GM23338 (cell line): ENCODE measurements at regions not wholly inside any gene's neighbourhood (a gene's known extent, or its start where the extent isn't known, plus 50 kb on each side); places are given as distances from the start of the nearest gene placed in this dataset.
A peak's percentile ranks its signal among the peaks of the same experiment; 100 is the strongest.

ENCODE experiments used
- ATAC-seq: fragments of 200-7000 bp; cut with Tn5 transposase; 3 replicates; pipeline ENCODE4 v1.9.1; 2020
- DNase-seq: peaks from one replicate; pipeline ENCODE4 v3.0.0-alpha.2; 2015; ENCODE audit warnings: low spot score
- H2AFZ ChIP-seq: fragments of 200-600 bp; sonication (generic); 2 replicates; pipeline ENCODE4 v1.8.0; 2016; ENCODE audit warnings: antibody characterized with exemption, mild to moderate bottlenecking, moderate library complexity
- H3F3A ChIP-seq: fragments of 200-600 bp; sonication (generic); replicated peaks from 2 replicates; pipeline ENCODE4 v1.8.0; 2017; ENCODE audit warnings: antibody characterized with exemption, mixed run types, low read depth
- H3K27ac ChIP-seq: fragments of 200-600 bp; sonication (generic); 2 replicates; pipeline ENCODE4 v1.6.1; 2016; ENCODE audit warnings: low read depth
- H3K27me3 ChIP-seq: fragments of 200-600 bp; sonication (generic); 2 replicates; pipeline ENCODE4 v1.8.0; 2016; ENCODE audit warnings: mild to moderate bottlenecking, mixed run types, moderate library complexity; ENCODE audit not compliant: insufficient read depth
- H3K36me3 ChIP-seq: fragments of 200-600 bp; sonication (generic); 2 replicates; pipeline ENCODE4 v1.8.0; 2016; ENCODE audit warnings: mild to moderate bottlenecking; ENCODE audit not compliant: insufficient read depth
- H3K4me1 ChIP-seq: fragments of 200-600 bp; sonication (generic); 2 replicates; pipeline ENCODE4 v1.8.0; 2016; ENCODE audit warnings: mild to moderate bottlenecking, moderate library complexity; ENCODE audit not compliant: insufficient read depth
- H3K4me2 ChIP-seq: fragments of 200-600 bp; sonication (generic); 2 replicates; pipeline ENCODE4 v1.7.1; 2017; ENCODE audit warnings: mixed run types
- H3K4me3 ChIP-seq: fragments of 200-600 bp; sonication (generic); 2 replicates; pipeline ENCODE4 v1.6.1; 2016; ENCODE audit warnings: mixed run types
- H3K79me2 ChIP-seq: fragments of 200-600 bp; sonication (generic); replicated peaks from 2 replicates; pipeline ENCODE4 v1.8.0; 2017; ENCODE audit warnings: mild to moderate bottlenecking; ENCODE audit not compliant: insufficient read depth
- H3K9me2 ChIP-seq: fragments of 200-600 bp; sonication (generic); 2 replicates; pipeline ENCODE4 v1.8.0; 2017; ENCODE audit not compliant: insufficient read depth
- H4K20me1 ChIP-seq: fragments of 200-600 bp; sonication (generic); replicated peaks from 2 replicates; pipeline ENCODE4 v1.8.0; 2017; ENCODE audit warnings: mild to moderate bottlenecking; ENCODE audit not compliant: insufficient read depth
- H3K27ac Mint-ChIP-seq: 2 replicates; pipeline ENCODE4 v1.8.0; 2020; ENCODE audit warnings: inconsistent platforms, mild to moderate bottlenecking, moderate library complexity, mixed read lengths
- H3K27me3 Mint-ChIP-seq: 3 replicates; pipeline ENCODE4 v1.8.0; 2022; ENCODE audit warnings: low read depth, mild to moderate bottlenecking, moderate library complexity, mixed read lengths, inconsistent platforms; ENCODE audit not compliant: insufficient read depth, poor library complexity
- H3K36me3 Mint-ChIP-seq: 3 replicates; pipeline ENCODE4 v1.8.0; 2021; ENCODE audit warnings: low read depth, mild to moderate bottlenecking, inconsistent platforms, moderate library complexity, mixed read lengths
- H3K4me1 Mint-ChIP-seq: 3 replicates; pipeline ENCODE4 v1.8.0; 2020; ENCODE audit warnings: mild to moderate bottlenecking, inconsistent platforms, mixed read lengths
- H3K4me3 Mint-ChIP-seq: 3 replicates; pipeline ENCODE4 v1.8.0; 2021; ENCODE audit warnings: moderate library complexity, mild to moderate bottlenecking, inconsistent platforms, mixed read lengths
- H3K9me3 Mint-ChIP-seq: 3 replicates; pipeline ENCODE4 v1.8.0; 2020; ENCODE audit warnings: moderate library complexity, mild to moderate bottlenecking, inconsistent platforms, mixed read lengths
- CTCF ChIP-seq, 2 experiments: fragments of 200-600 bp in 1 of 2; sonication (generic) in 1 of 2; conservative IDR thresholded peaks; 2 replicates each; pipeline versions ENCODE4 v1.5.1 to v1.6.1; 2016 to 2017; ENCODE audit warnings: antibody characterized with exemption in 2 of 2, low read depth in 2 of 2, mild to moderate bottlenecking in 2 of 2, moderate library complexity in 1 of 2
- EZH2phosphoT487 ChIP-seq: fragments of 200-600 bp; sonication (generic); IDR thresholded peaks from one replicate; pipeline ENCODE4 v1.8.1; 2018; ENCODE audit warnings: antibody characterized with exemption; ENCODE audit not compliant: unreplicated experiment
- NANOG ChIP-seq: IDR thresholded peaks from 2 replicates; pipeline ENCODE4 v1.6.1; 2016; ENCODE audit warnings: antibody characterized with exemption, borderline replicate concordance
- POLR2AphosphoS5 ChIP-seq: IDR thresholded peaks from 2 replicates; pipeline ENCODE4 v1.6.1; 2016; ENCODE audit warnings: antibody characterized with exemption, low read depth
- REST ChIP-seq: IDR thresholded peaks from one replicate; pipeline ENCODE4 v1.6.1; 2018; ENCODE audit warnings: antibody characterized with exemption; ENCODE audit not compliant: unreplicated experiment
- STAT1 ChIP-seq: IDR thresholded peaks from one replicate; pipeline ENCODE4 v1.6.1; 2016; ENCODE audit warnings: antibody characterized with exemption; ENCODE audit not compliant: unreplicated experiment
- ZNF462 ChIP-seq: fragments of 250-450 bp; sonication (Bioruptor Pico); IDR thresholded peaks from 2 replicates; pipeline ENCODE4 v1.5.0; 2020; ENCODE audit warnings: mild to moderate bottlenecking, moderate library complexity

DNA sequence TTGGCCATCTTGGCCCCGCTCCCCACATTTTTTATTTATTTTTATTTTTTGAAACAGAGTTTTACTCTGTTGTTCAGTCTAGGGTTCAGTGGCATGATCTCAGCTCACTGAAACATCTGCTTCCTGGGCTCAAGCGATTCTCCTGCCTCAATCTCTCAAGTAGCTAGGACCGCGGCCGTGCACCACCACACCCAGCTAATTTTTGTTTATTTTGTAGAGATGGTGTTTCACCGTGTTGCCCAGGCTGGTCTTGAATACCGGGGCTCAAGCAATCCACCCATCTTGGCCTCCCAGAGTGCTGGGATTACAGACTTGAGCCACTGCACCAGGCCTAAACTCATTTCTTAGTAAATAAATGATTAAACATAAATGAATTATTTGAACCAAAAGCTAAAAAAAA lies 322.0 kb upstream of the LCORL start (continued):
- no peak for TF ChIP-seq POLR2AphosphoS5

DNA sequence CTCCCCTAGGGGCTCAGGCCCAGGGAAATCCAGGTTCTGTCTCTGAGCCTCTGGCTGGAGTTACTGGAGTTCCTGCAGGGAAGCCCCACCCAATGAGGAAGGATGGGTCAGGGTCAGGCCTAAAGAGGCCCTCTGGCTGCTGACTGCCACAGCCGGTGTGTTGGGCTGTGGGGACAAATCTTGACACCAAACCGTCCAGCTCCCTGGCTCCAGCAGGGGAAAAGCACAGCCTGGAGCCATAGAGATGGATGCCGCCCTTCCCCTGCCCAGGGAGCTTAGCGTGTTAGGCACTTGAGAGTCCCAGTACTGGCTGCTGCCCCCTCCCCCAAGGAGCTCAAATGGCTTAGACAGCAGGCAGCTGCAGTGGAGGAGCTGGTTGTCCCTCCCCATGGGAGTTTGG lies 321.3 kb upstream of the LCORL start:
- H3K4me1 Mint-ChIP-seq = no peaks in the 10 kb centered on the region
- no peak overlapping the region for H3K27ac Mint-ChIP-seq
- H3K4me1 ChIP-seq = no peaks in the 10 kb centered on the region
- TF ChIP-seq NANOG (no peak), REST (no peak), CTCF (conservative IDR thresholded peaks at IDR 0.05; ENCODE audit: low read depth in 2 of 2) (no peak), EZH2phosphoT487 (no peak)
- peaks cover 3% of the 10 kb centered on the region for H3K9me2 ChIP-seq
- H3K27me3 Mint-ChIP-seq = no peaks in the 10 kb centered on the region
- no peak for DNase-seq
- no peaks in the 10 kb centered on the region for H3K36me3 ChIP-seq
- H3K79me2 ChIP-seq = no peaks in the 10 kb centered on the region
- no peak overlapping the region for H3K4me3 ChIP-seq
- H3K4me3 Mint-ChIP-seq = no peak overlapping the region
- no peak overlapping the region for H3K4me2 ChIP-seq
- no peaks in the 10 kb centered on the region for H4K20me1 ChIP-seq
- H3K9me3 Mint-ChIP-seq = peaks cover 14% of the 10 kb centered on the region; the same call in 2 of the 3 replicates
- ATAC-seq = no peak
- no peaks in the 10 kb centered on the region for H3K27me3 ChIP-seq
- no peak overlapping the region for H3K27ac ChIP-seq
- no peaks in the 10 kb centered on the region; the same call in 2 of the 3 replicates for H3K36me3 Mint-ChIP-seq
- H2AFZ ChIP-seq = no peak overlapping the region
- H3F3A ChIP-seq = no peaks in the 10 kb centered on the region

DNA sequence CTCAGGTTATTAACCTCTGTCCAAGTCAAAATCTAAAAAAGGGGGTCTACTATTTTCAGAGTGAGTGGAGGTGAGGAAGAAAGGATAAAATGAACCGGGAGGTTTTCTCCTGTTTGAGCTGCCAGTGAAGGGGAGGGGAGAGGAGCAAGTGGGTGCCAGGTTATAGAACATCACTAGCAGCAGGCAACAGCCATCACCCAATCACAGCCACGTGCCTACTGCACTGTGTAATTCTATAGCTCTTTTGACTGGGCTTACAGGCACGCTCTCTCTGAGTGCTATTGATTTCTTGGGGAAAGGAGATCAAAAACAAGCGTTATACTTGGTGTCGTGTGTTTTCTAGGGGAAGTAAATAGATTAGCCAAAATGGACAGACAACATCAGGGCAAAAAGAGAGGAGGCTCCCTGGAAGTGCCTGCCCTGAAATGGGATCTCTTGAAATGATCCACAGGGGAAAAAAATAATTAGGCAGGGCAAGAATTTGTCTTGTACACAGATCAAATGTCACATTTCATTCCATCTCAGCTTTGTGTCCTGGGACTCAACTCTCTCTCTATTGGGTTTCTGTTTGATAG lies 300.5 kb upstream of the LCORL start:
- no peaks in the 10 kb centered on the region for H3K27me3 Mint-ChIP-seq
- H3K27ac Mint-ChIP-seq = no peak overlapping the region
- H3K4me1 ChIP-seq = no peaks in the 10 kb centered on the region
- H3K27ac ChIP-seq = no peak overlapping the region
- no peaks in the 10 kb centered on the region for H3K36me3 ChIP-seq
- no peak for ATAC-seq
- no peaks in the 10 kb centered on the region for H3F3A ChIP-seq
- H3K9me2 ChIP-seq = peaks cover 7% of the 10 kb centered on the region; the same call in 1 of the 2 replicates
- no peaks in the 10 kb centered on the region for H3K9me3 Mint-ChIP-seq
- H3K79me2 ChIP-seq = no peaks in the 10 kb centered on the region
- no peak overlapping the region for H3K4me3 ChIP-seq
- no peak overlapping the region for H3K4me3 Mint-ChIP-seq
- H3K4me1 Mint-ChIP-seq = no peaks in the 10 kb centered on the region
- DNase-seq = no peak
- H3K36me3 Mint-ChIP-seq = no peaks in the 10 kb centered on the region; the same call in 2 of the 3 replicates
- H3K4me2 ChIP-seq = no peak overlapping the region
- no peaks in the 10 kb centered on the region for H4K20me1 ChIP-seq
- no peaks in the 10 kb centered on the region for H3K27me3 ChIP-seq
- 0 out of 2 replicates have a peak overlapping the region, but pooled peaks have one; percentile 14 for H2AFZ ChIP-seq
- no peak for TF ChIP-seq STAT1
- TF ChIP-seq POLR2AphosphoS5 = no peak
- no peak for TF ChIP-seq ZNF462 (CRISPR knock-in tag)
